HCT116 (cell line): ENCODE measurements at regions not wholly inside any gene's neighbourhood (a gene's known extent, or its start where the extent isn't known, plus 50 kb on each side); places are given as distances from the start of the nearest gene placed in this dataset.

Experiments used
- ATAC-seq: fragments of 200-7000 bp; cut with Tn5 transposase; 2 replicates; pipeline ENCODE4 v1.9.1; 2020; ENCODE audit warnings: mild to moderate bottlenecking, moderate library complexity
- BruUV-seq: library from RNA; stranded (reverse); fragments of 400-500 nt; replicated peaks from 2 replicates; lab custom pipeline; 2021; lab: Mats Ljungman, UMichigan
- CTCF ChIA-PET: fragments of 300-600 bp; sonication (Branson Sonifier 250); formaldehyde crosslinking; loops from one replicate; lab custom pipeline; 2021; ENCODE audit warnings: antibody characterized with exemption; lab: Charles Lee
- POLR2A ChIA-PET: fragments of 300-600, 350-600 bp; sonication (Branson Sonifier 250); formaldehyde crosslinking; loops from one replicate; lab custom pipeline; 2021; ENCODE audit warnings: antibody characterized with exemption; lab: Charles Lee
- RAD21 ChIA-PET, 2 experiments: fragments of 300-600 bp; sonication (Branson Sonifier 250); formaldehyde crosslinking; loops; one replicate each; lab custom pipeline; 2023; ENCODE audit warnings: low total read pairs in 2 of 2; ENCODE audit not compliant: uncharacterized antibody in 2 of 2, unreplicated experiment in 2 of 2, low non-redundant PET in 1 of 2; lab: Charles Lee
- DNase-seq: peaks from one replicate; pipeline ENCODE4 v3.0.0-alpha.2; 2010; ENCODE audit warnings: low read depth, low spot score
- H2AFZ ChIP-seq: fragments of 200-600 bp; shearing (Covaris generic), sonication (generic); 2 replicates; pipeline ENCODE4 v1.6.1; 2017; ENCODE audit warnings: low read depth, mixed run types, mixed read lengths, antibody characterized with exemption, low read length; ENCODE audit not compliant: poor library complexity, severe bottlenecking
- H3K27ac ChIP-seq: 2 replicates; pipeline ENCODE4 v1.5.1; 2012; ENCODE audit warnings: low read depth, low read length
- H3K27me3 ChIP-seq: fragments of 200-600 bp; sonication (generic); 2 replicates; pipeline ENCODE4 v1.6.1; 2016; ENCODE audit warnings: mixed run types, low read length, mixed read lengths; ENCODE audit not compliant: insufficient read depth
- H3K36me3 ChIP-seq, 2 experiments: fragments of 200-500 bp in 1 of 2; fragments of 200-600 bp in 1 of 2; sonication (Bioruptor generic) in 1 of 2; sonication (generic) in 1 of 2; 2 replicates each; pipeline versions ENCODE4 v1.5.1 to v1.6.1; 2014 to 2016; ENCODE audit warnings: low read length in 2 of 2, inconsistent platforms in 1 of 2, mixed read lengths in 1 of 2, mixed run types in 1 of 2; ENCODE audit not compliant: insufficient read depth in 2 of 2, control insufficient read depth in 1 of 2
- H3K4me1 ChIP-seq, 2 experiments: fragments of 200-600 bp in 1 of 2; sonication (generic) in 1 of 2; 2 replicates each; pipeline versions ENCODE4 v1.5.1 to v1.6.1; 2012 to 2017; ENCODE audit warnings: low read length in 2 of 2, inconsistent platforms in 1 of 2, mild to moderate bottlenecking in 1 of 2, mixed read lengths in 1 of 2, mixed run types in 1 of 2, moderate library complexity in 1 of 2; ENCODE audit not compliant: insufficient read depth in 2 of 2, control insufficient read depth in 1 of 2
- H3K4me2 ChIP-seq: fragments of 200-600 bp; sonication (generic); 2 replicates; pipeline ENCODE4 v1.6.1; 2017; ENCODE audit warnings: mixed run types, low read length, mixed read lengths
- H3K4me3 ChIP-seq, 2 experiments: fragments of 200-600 bp in 1 of 2; sonication (generic) in 1 of 2; replicated peaks in 1 of 2; 2 replicates each; pipeline ENCODE4 v1.5.1; 2011 to 2016; ENCODE audit warnings: low read length in 2 of 2, control low read depth in 1 of 2, low read depth in 1 of 2, mild to moderate bottlenecking in 1 of 2, mixed read lengths in 1 of 2, mixed run types in 1 of 2
- H3K79me2 ChIP-seq: fragments of 200-600 bp; sonication (generic); 2 replicates; pipeline ENCODE4 v1.6.1; 2017; ENCODE audit warnings: mild to moderate bottlenecking, mixed run types, low read length, moderate library complexity, mixed read lengths; ENCODE audit not compliant: insufficient read depth
- H3K9ac ChIP-seq: fragments of 200-600 bp; sonication (generic); 2 replicates; pipeline ENCODE4 v1.6.1; 2016; ENCODE audit warnings: low read length, mixed read lengths
- H3K9me2 ChIP-seq: fragments of 200-600 bp; sonication (generic), shearing (Covaris generic); 2 replicates; pipeline ENCODE4 v1.6.1; 2017; ENCODE audit warnings: mixed run types, mild to moderate bottlenecking, moderate library complexity; ENCODE audit not compliant: insufficient read depth
- H3K9me3 ChIP-seq, 2 experiments: fragments of 200-500 bp in 1 of 2; fragments of 200-600 bp in 1 of 2; sonication (Bioruptor generic) in 1 of 2; sonication (generic) in 1 of 2; 2 replicates each; pipeline ENCODE4 v1.6.1; 2014 to 2017; ENCODE audit warnings: low read length in 2 of 2, mixed read lengths in 2 of 2, inconsistent platforms in 1 of 2, low read depth in 1 of 2, mild to moderate bottlenecking in 1 of 2, mixed run types in 1 of 2, moderate library complexity in 1 of 2; ENCODE audit not compliant: control insufficient read depth in 1 of 2, insufficient read depth in 1 of 2
- H4K20me1 ChIP-seq: fragments of 200-600 bp; sonication (generic), shearing (Covaris generic); 2 replicates; pipeline ENCODE4 v1.6.1; 2017; ENCODE audit warnings: mixed run types, mild to moderate bottlenecking, moderate library complexity; ENCODE audit not compliant: insufficient read depth
- ATF3 ChIP-seq: IDR thresholded peaks from 2 replicates; pipeline ENCODE4 v1.6.1; 2012
- ELF1 ChIP-seq: IDR thresholded peaks from 2 replicates; pipeline ENCODE4 v1.6.1; 2012; ENCODE audit warnings: low read depth, borderline replicate concordance
- EZH2 ChIP-seq: fragments of 200-600 bp; sonication (generic); IDR thresholded peaks from 2 replicates; pipeline ENCODE4 v1.6.1; 2017; ENCODE audit warnings: antibody characterized with exemption, mixed run types
- FOSL1 ChIP-seq: IDR thresholded peaks from 2 replicates; pipeline ENCODE4 v1.6.1; 2012; ENCODE audit warnings: low read depth
- JUND ChIP-seq: IDR thresholded peaks from 2 replicates; pipeline ENCODE4 v1.6.1; 2012
- POLR2A ChIP-seq: IDR thresholded peaks from 2 replicates; pipeline ENCODE4 v1.7.0; 2011; ENCODE audit warnings: borderline replicate concordance; ENCODE audit not compliant: insufficient read depth, insufficient read length; ENCODE audit errors: extremely low read depth
- RAD21 ChIP-seq: IDR thresholded peaks from 2 replicates; pipeline ENCODE4 v1.6.1; 2012; ENCODE audit warnings: low read depth, mild to moderate bottlenecking
- REST ChIP-seq: IDR thresholded peaks from 2 replicates; pipeline ENCODE4 v1.6.1; 2012; ENCODE audit warnings: low read depth
- SIN3A ChIP-seq: IDR thresholded peaks from 2 replicates; pipeline ENCODE4 v1.6.1; 2012; ENCODE audit warnings: low read depth
- SRF ChIP-seq: IDR thresholded peaks from 2 replicates; pipeline ENCODE4 v1.6.1; 2012; ENCODE audit warnings: low read depth
- YY1 ChIP-seq: IDR thresholded peaks from 2 replicates; pipeline ENCODE4 v1.6.1; 2011; ENCODE audit warnings: low read length, low read depth, moderate library complexity, mild to moderate bottlenecking; ENCODE audit not compliant: insufficient replicate concordance; ENCODE audit errors: extremely low read depth
- ZBTB33 ChIP-seq: IDR thresholded peaks from 2 replicates; pipeline ENCODE4 v1.6.1; 2011; ENCODE audit warnings: mild to moderate bottlenecking, low read length, moderate library complexity; ENCODE audit not compliant: insufficient replicate concordance; ENCODE audit errors: extremely low read depth
- intact Hi-C: fragments of 100-400 bp; cut with micrococcal nuclease; formaldehyde crosslinking; loops from 2 replicates; pipeline ENCODE4 v1.10.0; 2022

GRCh38 chr3:135849827-135850226 is 115.7 kb upstream of the PPP2R3A start:
- H3K4me3 ChIP-seq, result no peak overlapping the region
- no peaks in the 10 kb centered on the region for H3K79me2 ChIP-seq
- no peak for ATAC-seq
- no peak overlapping the region for H3K27ac ChIP-seq
- H4K20me1 ChIP-seq, result no peaks in the 10 kb centered on the region
- no peaks in the 10 kb centered on the region for H3K36me3 ChIP-seq
- no peaks in the 10 kb centered on the region for H3K9me2 ChIP-seq
- CTCF ChIA-PET, result no interaction called here
- no peak overlapping the region for H2AFZ ChIP-seq
- TF ChIP-seq YY1, result no peak
- TF ChIP-seq ELF1, result no peak
- TF ChIP-seq SIN3A, result no peak
- TF ChIP-seq SRF, result no peak
- TF ChIP-seq FOSL1, result no peak
- RAD21 ChIA-PET, result no interaction called here
- no peaks in the 10 kb centered on the region for H3K9me3 ChIP-seq
- H3K4me1 ChIP-seq, result no peaks in the 10 kb centered on the region
- POLR2A ChIA-PET, result no interaction called here
- peaks cover 26% of the 10 kb centered on the region for H3K27me3 ChIP-seq
- H3K4me2 ChIP-seq, result no peak overlapping the region
- H3K9ac ChIP-seq, result no peak overlapping the region
- intact Hi-C loops, result no loop called here
- no TSS peak for BruUV-seq
- no peak for DNase-seq

GRCh38 chr3:135851201-135852081 is 114.1 kb upstream of the PPP2R3A start:
- Histone ChIP-seq H3K79me2 (no peaks in the 10 kb centered on the region), H3K9ac (no peak overlapping the region), H3K9me3 (no peaks in the 10 kb centered on the region), H3K4me3 (no peak overlapping the region), H3K27ac (no peak overlapping the region), H3K4me2 (no peak overlapping the region), H4K20me1 (no peaks in the 10 kb centered on the region), H3K4me1 (no peaks in the 10 kb centered on the region), H2AFZ (no peak overlapping the region), H3K36me3 (no peaks in the 10 kb centered on the region), H3K9me2 (no peaks in the 10 kb centered on the region), H3K27me3 (peaks cover 22% of the 10 kb centered on the region)
- ChIA-PET POLR2A (no interaction called here), CTCF (no interaction called here), RAD21 (no interaction called here)
- DNase-seq, result no peak
- intact Hi-C loops, result no loop called here
- no TSS peak for BruUV-seq
- no peak for ATAC-seq
- TF ChIP-seq ZBTB33 (no peak), FOSL1 (no peak), JUND (no peak), RAD21 (no peak), EZH2 (no peak), ATF3 (no peak), REST (no peak), POLR2A (no peak)
